IMR-90 (cell line): ENCODE measurements at regions not wholly inside any gene's neighbourhood (a gene's known extent, or its start where the extent isn't known, plus 50 kb on each side); places are given as distances from the start of the nearest gene placed in this dataset.

Experiments used
- ATAC-seq: fragments of 200-7000 bp; cut with Tn5 transposase; 2 replicates; pipeline ENCODE4 v1.9.1; 2020; ENCODE audit warnings: low read depth, mild to moderate bottlenecking, moderate library complexity
- BruUV-seq: library from RNA; stranded (reverse); fragments of 400-500 nt; replicated peaks from 2 replicates; lab custom pipeline; 2021; lab: Mats Ljungman, UMichigan
- CTCF ChIA-PET: fragments of 300-600 bp; formaldehyde crosslinking; extraction: SDS; loops from one replicate; lab custom pipeline; 2021; ENCODE audit warnings: antibody characterized with exemption; lab: Yijun Ruan, JAX
- POLR2A ChIA-PET: fragments of 300-600 bp; sonication (Branson Sonifier 250); formaldehyde crosslinking; loops from one replicate; lab custom pipeline; 2022; ENCODE audit warnings: antibody characterized with exemption; ENCODE audit not compliant: unreplicated experiment; lab: Charles Lee
- DNase-seq: peaks from one replicate; pipeline ENCODE4 v3.0.0; 2013
- H2AFZ ChIP-seq: replicated peaks from 2 replicates; pipeline ENCODE3; 2013; ENCODE audit warnings: low read length, mild to moderate bottlenecking; ENCODE audit not compliant: poor library complexity
- H2AK5ac ChIP-seq: 2 replicates; pipeline ENCODE4 v1.6.1; 2013; ENCODE audit warnings: low read depth, low read length, inconsistent platforms
- H2AK9ac ChIP-seq: replicated peaks from 2 replicates; pipeline ENCODE3; 2013; ENCODE audit warnings: mild to moderate bottlenecking, low read depth, low read length, moderate library complexity; ENCODE audit not compliant: poor library complexity
- H2BK120ac ChIP-seq: 2 replicates; pipeline ENCODE4 v1.6.1; 2013; ENCODE audit warnings: low read depth, low read length, inconsistent platforms
- H2BK15ac ChIP-seq: 3 replicates; pipeline ENCODE4 v1.6.1; 2013; ENCODE audit warnings: low read depth, low read length, inconsistent platforms
- H2BK20ac ChIP-seq: 2 replicates; pipeline ENCODE4 v1.6.1; 2013; ENCODE audit warnings: low read depth, mild to moderate bottlenecking, inconsistent platforms, low read length, moderate library complexity
- H2BK5ac ChIP-seq: 2 replicates; pipeline ENCODE4 v1.6.1; 2013; ENCODE audit warnings: mild to moderate bottlenecking, low read depth, low read length, inconsistent platforms; ENCODE audit not compliant: poor library complexity, severe bottlenecking
- H3K14ac ChIP-seq: replicated peaks from 2 replicates; pipeline ENCODE4 v1.6.1; 2013; ENCODE audit warnings: low read depth, low read length, inconsistent platforms
- H3K18ac ChIP-seq: 2 replicates; pipeline ENCODE4 v1.6.1; 2013; ENCODE audit warnings: low read depth, low read length, control low read depth
- H3K23ac ChIP-seq: 2 replicates; pipeline ENCODE4 v1.6.1; 2013; ENCODE audit warnings: low read depth, low read length, inconsistent platforms
- H3K27ac ChIP-seq: 2 replicates; pipeline ENCODE4 v1.5.1; 2013; ENCODE audit warnings: mild to moderate bottlenecking, control low read depth, low read length; ENCODE audit not compliant: insufficient read depth
- H3K27me3 ChIP-seq: 2 replicates; pipeline ENCODE4 v1.6.1; 2013; ENCODE audit warnings: low read length; ENCODE audit not compliant: control insufficient read depth, insufficient read depth
- H3K36me3 ChIP-seq: 2 replicates; pipeline ENCODE4 v1.6.1; 2013; ENCODE audit warnings: low read length, mixed read lengths; ENCODE audit not compliant: control insufficient read depth, insufficient read depth
- H3K4ac ChIP-seq: 2 replicates; pipeline ENCODE4 v1.6.1; 2013; ENCODE audit warnings: low read depth, low read length, inconsistent platforms
- H3K4me1 ChIP-seq: 2 replicates; pipeline ENCODE4 v1.6.1; 2013; ENCODE audit warnings: low read length, mixed read lengths; ENCODE audit not compliant: control insufficient read depth, insufficient read depth
- H3K4me2 ChIP-seq: 2 replicates; pipeline ENCODE4 v1.6.1; 2013; ENCODE audit warnings: low read depth, mild to moderate bottlenecking, control low read depth, low read length, moderate library complexity
- H3K4me3 ChIP-seq: 2 replicates; pipeline ENCODE4 v1.5.1; 2013; ENCODE audit warnings: low read depth, mild to moderate bottlenecking, control low read depth, low read length, moderate library complexity; ENCODE audit not compliant: insufficient read depth
- H3K56ac ChIP-seq: 2 replicates; pipeline ENCODE4 v1.6.1; 2013; ENCODE audit warnings: low read length, inconsistent platforms; ENCODE audit not compliant: insufficient read depth; ENCODE audit errors: extremely low read depth
- H3K79me1 ChIP-seq, 2 experiments: 2 replicates each; pipeline ENCODE4 v1.6.1; 2013; ENCODE audit warnings: low read length in 2 of 2, inconsistent platforms in 1 of 2, low read depth in 1 of 2
- H3K9ac ChIP-seq: 2 replicates; pipeline ENCODE4 v1.6.1; 2013; ENCODE audit warnings: low read depth, low read length, control low read depth
- H3K9me1 ChIP-seq: 2 replicates; pipeline ENCODE4 v1.6.1; 2013; ENCODE audit warnings: low read length, inconsistent platforms; ENCODE audit not compliant: insufficient read depth
- H3K9me3 ChIP-seq: 2 replicates; pipeline ENCODE4 v1.6.1; 2013; ENCODE audit warnings: low read length; ENCODE audit not compliant: control insufficient read depth, insufficient read depth
- H4K20me1 ChIP-seq: 2 replicates; pipeline ENCODE4 v1.6.1; 2013; ENCODE audit warnings: low read length, inconsistent platforms; ENCODE audit not compliant: insufficient read depth
- H4K5ac ChIP-seq: 2 replicates; pipeline ENCODE4 v1.6.1; 2013; ENCODE audit warnings: mild to moderate bottlenecking, low read depth, low read length, control low read depth
- H4K8ac ChIP-seq, 2 experiments: 2 replicates each; pipeline ENCODE4 v1.6.1; 2013; ENCODE audit warnings: low read depth in 2 of 2, low read length in 2 of 2, control low read depth in 1 of 2, inconsistent platforms in 1 of 2
- H4K91ac ChIP-seq: 2 replicates; pipeline ENCODE4 v1.6.1; 2013; ENCODE audit warnings: low read depth, low read length, inconsistent platforms; ENCODE audit not compliant: insufficient read depth
- BHLHE40 ChIP-seq: fragments of 150-350 bp; IDR thresholded peaks from 2 replicates; pipeline ENCODE4 v1.6.1; 2016; ENCODE audit warnings: mild to moderate bottlenecking, low read depth, low read length
- CEBPB ChIP-seq: IDR thresholded peaks from 2 replicates; pipeline ENCODE4 v1.6.1; 2012; ENCODE audit warnings: low read depth, low read length, improper control_type of control experiment
- CHD1 ChIP-seq: IDR thresholded peaks from 2 replicates; pipeline ENCODE4 v1.6.1; 2012; ENCODE audit warnings: low read depth, low read length, improper control_type of control experiment
- CTCF ChIP-seq: conservative IDR thresholded peaks from 2 replicates; pipeline ENCODE4 v1.5.1; 2012; ENCODE audit warnings: mild to moderate bottlenecking, low read depth, low read length, improper control_type of control experiment
- ELK1 ChIP-seq: fragments of 150-350 bp; IDR thresholded peaks from 2 replicates; pipeline ENCODE4 v1.6.1; 2016; ENCODE audit warnings: low read depth, mild to moderate bottlenecking, low read length, moderate library complexity, borderline replicate concordance
- FOS ChIP-seq: fragments of 150-350 bp; IDR thresholded peaks from 2 replicates; pipeline ENCODE4 v1.6.1; 2016; ENCODE audit warnings: low read depth, low read length
- MAZ ChIP-seq: IDR thresholded peaks from 2 replicates; pipeline ENCODE4 v1.6.1; 2012; ENCODE audit warnings: low read depth, mild to moderate bottlenecking, low read length, improper control_type of control experiment, moderate library complexity, borderline replicate concordance
- MXI1 ChIP-seq: IDR thresholded peaks from 2 replicates; pipeline ENCODE4 v1.6.1; 2012; ENCODE audit warnings: low read depth, mild to moderate bottlenecking, low read length, moderate library complexity, borderline replicate concordance
- NFE2L2 ChIP-seq: fragments of 150-350 bp; IDR thresholded peaks from 2 replicates; pipeline ENCODE4 v1.6.1; 2016; ENCODE audit warnings: low read depth, mild to moderate bottlenecking, low read length
- POLR2A ChIP-seq: IDR thresholded peaks from 2 replicates; pipeline ENCODE4 v1.6.1; 2012; ENCODE audit warnings: mild to moderate bottlenecking, low read depth, low read length
- RAD21 ChIP-seq: IDR thresholded peaks from 2 replicates; pipeline ENCODE4 v1.6.1; 2012; ENCODE audit warnings: low read length, improper control_type of control experiment
- RCOR1 ChIP-seq: IDR thresholded peaks from 2 replicates; pipeline ENCODE4 v1.6.1; 2012; ENCODE audit warnings: mild to moderate bottlenecking, low read length, improper control_type of control experiment; ENCODE audit not compliant: insufficient replicate concordance
- RFX5 ChIP-seq: IDR thresholded peaks from 2 replicates; pipeline ENCODE4 v1.8.0; 2012; ENCODE audit warnings: low read depth, mild to moderate bottlenecking, low read length, moderate library complexity
- SMC3 ChIP-seq: fragments of 150-350 bp; IDR thresholded peaks from 2 replicates; pipeline ENCODE4 v1.6.1; 2016; ENCODE audit warnings: low read depth, mild to moderate bottlenecking, antibody characterized with exemption, low read length, moderate library complexity
- USF2 ChIP-seq: fragments of 150-350 bp; IDR thresholded peaks from 2 replicates; pipeline ENCODE4 v1.6.1; 2017; ENCODE audit warnings: mild to moderate bottlenecking, antibody characterized with exemption, low read length, low read depth
- WGBS, 2 experiments: methylation state at CpG; one replicate each; pipeline versions ENCODE4 v1.1.5 to v1.1.7; 2013; ENCODE audit warnings: missing lambda C conversion rate in 2 of 2; ENCODE audit not compliant: insufficient read length in 1 of 2; ENCODE audit errors: extremely low coverage in 2 of 2; 5-methylcytosine and 5-hydroxymethylcytosine counted together
- dilution Hi-C: fragments of 300-500 bp; cut with HindIII; formaldehyde crosslinking; loops from one replicate; pipeline ENCODE4 v1.14.3; 2018; ENCODE audit warnings: low sequenced_read_pairs; ENCODE audit not compliant: unreplicated experiment
- in situ Hi-C: fragments of 300-500 bp; cut with MboI; formaldehyde crosslinking; loops from 3 replicates; pipeline ENCODE4 v1.14.3; 2019; ENCODE audit warnings: low sequenced_read_pairs, inconsistent platforms, mixed read lengths
- intact Hi-C: fragments of 100-400 bp; cut with micrococcal nuclease; formaldehyde crosslinking; loops from 2 replicates; pipeline ENCODE4 v1.10.0; 2022

DNA sequence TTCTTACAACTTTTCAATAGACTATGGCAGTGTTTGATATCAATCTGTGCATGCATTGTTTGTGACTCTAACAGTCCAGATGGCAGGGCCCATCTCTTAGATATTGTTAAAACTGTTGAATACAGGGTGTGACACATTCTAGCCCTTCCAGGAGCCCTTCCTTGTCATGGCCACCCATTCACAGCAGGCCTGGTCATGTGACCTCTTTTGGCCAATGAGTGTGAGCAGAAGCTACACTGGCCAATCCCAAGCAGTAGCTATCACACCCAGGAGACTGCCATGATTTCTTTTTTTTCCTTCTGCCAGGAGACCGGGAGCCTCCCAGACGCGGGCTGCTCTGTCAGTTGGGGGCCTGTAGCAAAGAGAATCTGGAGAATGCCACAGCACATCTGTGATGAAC lies 655.4 kb upstream of the MKI67 start:
- CTCF ChIA-PET: no interaction called here
- no peak overlapping the region for H2BK20ac ChIP-seq
- no peak overlapping the region for H2BK15ac ChIP-seq
- H3K79me1 ChIP-seq: no peaks in the 10 kb centered on the region
- no peaks in the 10 kb centered on the region for H3K9me1 ChIP-seq
- H3K27ac ChIP-seq: no peak overlapping the region
- TF ChIP-seq CHD1 (no peak), MAZ (no peak), USF2 (no peak), RAD21 (no peak), ELK1 (no peak), FOS (no peak), SMC3 (no peak), CEBPB (no peak), BHLHE40 (no peak), CTCF (no peak), RFX5 (no peak), RCOR1 (no peak), MXI1 (no peak), POLR2A (no peak), NFE2L2 (no peak)
- no peak for ATAC-seq
- dilution Hi-C loops: no loop called here
- in situ Hi-C loops: no loop called here
- H2BK5ac ChIP-seq: no peak overlapping the region
- H2AK9ac ChIP-seq: no peak overlapping the region
- intact Hi-C loops: no loop called here
- no peak overlapping the region for H3K14ac ChIP-seq
- H3K9ac ChIP-seq: no peak overlapping the region
- H2BK120ac ChIP-seq: no peak overlapping the region
- no peak overlapping the region for H4K5ac ChIP-seq
- H3K18ac ChIP-seq: no peak overlapping the region
- WGBS, 2 experiments: no CpG with 5 or more reads among the region's 3 CpGs
- no peak overlapping the region for H4K8ac ChIP-seq
- no peak overlapping the region for H2AK5ac ChIP-seq
- no peak overlapping the region for H3K4me3 ChIP-seq
- H3K4me2 ChIP-seq: no peak overlapping the region
- no peak overlapping the region for H3K4ac ChIP-seq
- no peaks in the 10 kb centered on the region for H3K27me3 ChIP-seq
- H3K4me1 ChIP-seq: no peaks in the 10 kb centered on the region
- POLR2A ChIA-PET: no interaction called here
- no peaks in the 10 kb centered on the region for H3K36me3 ChIP-seq
- no peak overlapping the region for H4K91ac ChIP-seq
- peaks cover 13% of the 10 kb centered on the region for H3K9me3 ChIP-seq
- H4K20me1 ChIP-seq: no peaks in the 10 kb centered on the region
- no peak for DNase-seq
- H3K23ac ChIP-seq: no peak overlapping the region
- no peak overlapping the region for H2AFZ ChIP-seq
- BruUV-seq: no TSS peak
- H3K56ac ChIP-seq: no peak overlapping the region
